ENCODE measurements at regions not wholly inside any gene's neighbourhood (a gene's known extent, or its start where the extent isn't known, plus 50 kb on each side); places are given as distances from the start of the nearest gene placed in this dataset.

DNA sequence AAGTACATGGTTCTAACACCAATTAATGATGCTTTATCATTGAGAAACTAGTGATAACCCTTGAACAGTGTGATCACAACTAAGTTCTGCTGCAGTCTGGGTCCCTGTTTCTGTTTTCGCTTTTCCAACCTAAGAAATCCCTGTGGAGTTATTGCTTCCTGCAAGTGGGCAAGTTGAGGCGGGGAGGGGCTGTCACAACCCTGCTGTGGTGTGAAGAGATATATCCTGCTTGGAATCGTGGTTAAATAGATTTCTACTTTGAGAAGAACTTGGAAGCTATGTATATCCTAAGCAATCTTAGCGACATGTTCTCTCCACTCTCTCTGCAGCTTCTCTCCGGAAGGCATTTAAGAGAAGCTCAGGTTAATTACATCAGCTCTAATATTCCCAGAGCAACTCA is 1223.6 kb downstream of the EPHA7 start:
- Mint-ChIP-seq H3K4me1 (no peaks in the 10 kb centered on the region), H3K36me3 (no peaks in the 10 kb centered on the region), H3K9me3 (peaks cover 38% of the 10 kb centered on the region), H3K27ac (no peak overlapping the region), H3K4me3 (no peak overlapping the region), H3K27me3 (ENCODE audit: low read depth) (no peaks in the 10 kb centered on the region)
- TF ChIP-seq, protein P1, sequence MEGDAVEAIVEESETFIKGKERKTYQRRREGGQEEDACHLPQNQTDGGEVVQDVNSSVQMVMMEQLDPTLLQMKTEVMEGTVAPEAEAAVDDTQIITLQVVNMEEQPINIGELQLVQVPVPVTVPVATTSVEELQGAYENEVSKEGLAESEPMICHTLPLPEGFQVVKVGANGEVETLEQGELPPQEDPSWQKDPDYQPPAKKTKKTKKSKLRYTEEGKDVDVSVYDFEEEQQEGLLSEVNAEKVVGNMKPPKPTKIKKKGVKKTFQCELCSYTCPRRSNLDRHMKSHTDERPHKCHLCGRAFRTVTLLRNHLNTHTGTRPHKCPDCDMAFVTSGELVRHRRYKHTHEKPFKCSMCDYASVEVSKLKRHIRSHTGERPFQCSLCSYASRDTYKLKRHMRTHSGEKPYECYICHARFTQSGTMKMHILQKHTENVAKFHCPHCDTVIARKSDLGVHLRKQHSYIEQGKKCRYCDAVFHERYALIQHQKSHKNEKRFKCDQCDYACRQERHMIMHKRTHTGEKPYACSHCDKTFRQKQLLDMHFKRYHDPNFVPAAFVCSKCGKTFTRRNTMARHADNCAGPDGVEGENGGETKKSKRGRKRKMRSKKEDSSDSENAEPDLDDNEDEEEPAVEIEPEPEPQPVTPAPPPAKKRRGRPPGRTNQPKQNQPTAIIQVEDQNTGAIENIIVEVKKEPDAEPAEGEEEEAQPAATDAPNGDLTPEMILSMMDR (IDR thresholded peaks at IDR 0.05; ENCODE audit: unreplicated experiment), result no peak
- no peak for DNase-seq (ENCODE audit: low spot score in 2 of 2, unreplicated experiment in 2 of 2)

DNA sequence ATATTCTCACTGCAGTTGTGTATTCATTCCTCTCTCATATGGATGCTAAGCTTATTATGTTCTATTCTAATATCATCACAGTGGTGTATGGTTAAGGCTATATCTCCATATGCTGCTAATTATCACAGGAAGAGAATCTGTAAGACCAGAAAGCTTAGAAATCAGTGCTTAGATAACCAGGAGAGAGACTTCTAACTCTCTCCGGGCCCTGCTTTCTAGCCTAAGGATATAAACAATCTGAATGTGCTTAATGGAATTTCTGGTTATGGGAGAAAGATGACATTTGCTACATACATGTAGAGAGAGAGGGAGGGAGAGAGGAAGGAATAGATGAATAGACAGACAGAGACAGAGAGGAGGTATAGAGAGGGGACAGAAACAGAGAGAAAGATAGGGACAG is 1231.3 kb downstream of the EPHA7 start:
- Mint-ChIP-seq H3K9me3 (peaks cover 31% of the 10 kb centered on the region), H3K4me1 (no peaks in the 10 kb centered on the region), H3K27ac (no peak overlapping the region), H3K4me3 (no peak overlapping the region), H3K27me3 (ENCODE audit: low read depth) (no peaks in the 10 kb centered on the region), H3K36me3 (no peaks in the 10 kb centered on the region)
- DNase-seq (ENCODE audit: low spot score in 2 of 2, unreplicated experiment in 2 of 2), result no peak
- TF ChIP-seq, protein P1 (IDR thresholded peaks at IDR 0.05; ENCODE audit: unreplicated experiment), result no peak

DNA sequence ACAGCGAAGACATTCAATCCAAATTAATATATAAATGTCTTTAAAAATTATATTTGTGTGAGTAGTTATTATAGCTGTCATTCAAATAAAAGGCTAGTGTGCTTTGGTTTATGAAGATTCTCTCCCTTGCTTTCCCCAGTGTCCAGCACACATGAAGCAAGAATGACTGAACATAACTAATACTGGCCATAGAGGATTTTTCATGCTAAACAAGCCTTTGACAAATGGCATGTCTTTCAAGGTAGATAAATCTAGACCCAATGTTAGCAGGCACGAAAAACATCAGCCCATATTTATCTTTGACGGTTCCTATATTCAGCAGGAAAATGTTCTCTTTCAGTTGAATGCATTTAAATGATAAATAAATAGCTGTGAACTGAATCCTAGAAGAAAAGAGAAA is 1234.4 kb downstream of the EPHA7 start:
- H3K27me3 Mint-ChIP-seq (ENCODE audit: low read depth), result no peaks in the 10 kb centered on the region
- no peak overlapping the region for H3K27ac Mint-ChIP-seq
- DNase-seq (ENCODE audit: low spot score in 2 of 2, unreplicated experiment in 2 of 2), result no peak
- no peaks in the 10 kb centered on the region for H3K36me3 Mint-ChIP-seq
- peaks cover 11% of the 10 kb centered on the region for H3K9me3 Mint-ChIP-seq
- no peak overlapping the region for H3K4me3 Mint-ChIP-seq
- TF ChIP-seq, protein P1 (IDR thresholded peaks at IDR 0.05; ENCODE audit: unreplicated experiment), result no peak
- H3K4me1 Mint-ChIP-seq, result no peaks in the 10 kb centered on the region

DNA sequence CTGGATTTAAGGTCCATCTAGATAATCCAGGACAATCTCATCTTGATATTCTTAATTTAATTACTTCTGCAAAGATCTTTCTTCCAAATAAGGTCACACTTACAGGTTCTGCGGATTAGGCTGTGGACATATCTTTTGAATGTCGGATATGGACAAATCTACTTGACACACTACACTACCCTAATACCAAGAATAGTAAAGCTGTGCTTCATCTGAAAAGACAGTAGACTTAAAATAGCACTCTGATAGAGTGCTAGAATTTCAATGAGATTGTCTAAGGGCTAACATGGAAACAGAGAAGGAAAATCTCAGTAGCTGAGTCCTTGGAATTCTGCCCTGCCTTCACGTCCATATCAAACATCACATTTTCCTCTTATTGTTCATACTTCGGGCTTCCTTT is 1238.0 kb downstream of the EPHA7 start:
- H3K9me3 Mint-ChIP-seq, result peaks cover 6% of the 10 kb centered on the region
- H3K4me3 Mint-ChIP-seq, result no peak overlapping the region
- TF ChIP-seq, protein P1 (IDR thresholded peaks at IDR 0.05; ENCODE audit: unreplicated experiment), result no peak
- no peaks in the 10 kb centered on the region for H3K36me3 Mint-ChIP-seq
- H3K27ac Mint-ChIP-seq, result no peak overlapping the region
- H3K27me3 Mint-ChIP-seq (ENCODE audit: low read depth), result no peaks in the 10 kb centered on the region
- H3K4me1 Mint-ChIP-seq, result no peaks in the 10 kb centered on the region
- DNase-seq (ENCODE audit: low spot score in 2 of 2, unreplicated experiment in 2 of 2), result no peak

DNA sequence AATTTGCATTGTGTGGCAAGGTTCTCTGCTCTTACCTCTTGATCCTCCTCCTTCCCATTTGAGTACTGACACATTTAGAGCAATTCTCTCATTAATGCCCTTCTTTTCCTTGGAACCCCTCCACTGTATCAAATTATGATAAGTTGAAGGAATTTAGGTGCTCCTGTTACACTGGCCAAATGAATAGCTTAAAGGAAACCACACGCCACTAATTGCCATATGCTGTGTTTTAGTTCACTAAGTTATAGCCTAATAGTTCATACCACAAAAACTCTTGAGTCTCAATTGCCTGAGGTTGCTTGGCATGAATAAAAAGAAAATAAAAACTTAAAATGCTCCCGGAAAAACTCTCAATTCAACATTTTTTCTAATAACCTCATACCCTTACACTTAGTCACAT is 1239.3 kb downstream of the EPHA7 start:
- H3K4me1 Mint-ChIP-seq, result no peaks in the 10 kb centered on the region
- peaks cover 6% of the 10 kb centered on the region for H3K9me3 Mint-ChIP-seq
- DNase-seq (ENCODE audit: low spot score in 2 of 2, unreplicated experiment in 2 of 2), result no peak
- TF ChIP-seq, protein P1 (IDR thresholded peaks at IDR 0.05; ENCODE audit: unreplicated experiment), result no peak
- no peak overlapping the region for H3K4me3 Mint-ChIP-seq
- no peak overlapping the region for H3K27ac Mint-ChIP-seq
- no peaks in the 10 kb centered on the region for H3K36me3 Mint-ChIP-seq
- H3K27me3 Mint-ChIP-seq (ENCODE audit: low read depth), result no peaks in the 10 kb centered on the region

DNA sequence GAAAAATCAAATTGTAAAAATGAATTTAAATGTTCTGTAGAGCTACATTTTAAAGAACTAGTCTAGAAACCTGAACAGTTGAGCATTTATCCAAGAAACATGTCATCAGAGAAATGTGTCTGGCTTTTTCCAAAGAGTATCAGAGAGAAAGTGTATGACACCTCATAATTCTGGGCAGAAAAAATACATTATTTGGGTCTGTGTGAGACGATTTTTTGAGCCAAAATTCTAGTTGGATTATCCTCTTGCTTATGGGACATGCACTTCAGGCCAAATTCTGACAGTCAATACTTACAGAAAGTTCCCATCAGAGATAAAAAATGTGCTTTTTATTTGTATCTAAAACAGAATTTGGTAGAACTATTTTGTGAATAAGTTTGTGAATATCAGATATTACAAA is 1242.7 kb downstream of the EPHA7 start:
- TF ChIP-seq, protein P1 (IDR thresholded peaks at IDR 0.05; ENCODE audit: unreplicated experiment), result no peak
- Mint-ChIP-seq H3K36me3 (no peaks in the 10 kb centered on the region), H3K4me1 (no peaks in the 10 kb centered on the region), H3K4me3 (no peak overlapping the region), H3K27me3 (ENCODE audit: low read depth) (no peaks in the 10 kb centered on the region), H3K27ac (no peak overlapping the region), H3K9me3 (peaks cover 6% of the 10 kb centered on the region)
- DNase-seq (ENCODE audit: low spot score in 2 of 2, unreplicated experiment in 2 of 2), result no peak
